H4 (cell line): ENCODE measurements at regions not wholly inside any gene's neighbourhood (a gene's known extent, or its start where the extent isn't known, plus 50 kb on each side); places are given as distances from the start of the nearest gene placed in this dataset.

Source experiments
- DNase-seq: peaks from one replicate; pipeline ENCODE4 v3.0.0-alpha.2; 2015; ENCODE audit warnings: low spot score

DNA sequence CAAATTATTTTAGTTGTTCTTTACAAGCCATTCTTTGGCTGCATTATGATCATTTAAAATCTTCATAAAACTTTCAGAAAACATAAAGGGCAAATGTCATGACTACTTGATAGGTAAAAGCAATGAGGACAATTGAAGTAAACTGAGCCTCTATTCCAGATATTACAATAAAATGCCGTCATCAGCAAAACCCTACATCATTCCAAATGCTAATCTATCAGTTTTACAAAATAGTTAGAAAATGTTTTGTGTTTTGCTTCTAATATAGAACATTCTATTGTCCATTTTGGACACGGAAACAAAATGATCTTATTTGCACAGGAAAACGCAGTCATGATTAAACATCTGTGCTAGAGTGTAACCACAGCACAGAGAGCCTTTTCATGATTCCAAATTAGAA, 1330.6 kb upstream of the ADGRL3 start:
- no peak for DNase-seq

DNA sequence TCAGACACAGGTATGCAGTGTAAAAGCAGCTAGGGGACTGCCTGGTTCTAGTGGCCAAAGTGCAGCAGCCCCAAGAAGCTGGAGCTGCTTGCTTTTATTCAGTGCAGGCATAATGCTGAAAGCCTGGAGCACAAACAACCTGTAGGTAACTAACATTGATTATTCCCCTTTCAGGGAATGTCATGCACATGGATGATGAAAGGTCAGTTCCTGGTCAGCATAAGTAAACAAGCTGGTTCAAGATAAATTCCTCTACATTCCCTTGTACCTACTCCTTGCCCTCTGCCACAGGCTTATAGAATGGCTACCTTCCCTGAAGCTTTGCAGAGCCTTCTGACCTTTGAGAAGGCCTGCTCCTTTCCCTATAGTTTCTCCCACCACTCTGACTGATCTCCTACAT, 1318.5 kb upstream of the ADGRL3 start:
- DNase-seq, result no peak

DNA sequence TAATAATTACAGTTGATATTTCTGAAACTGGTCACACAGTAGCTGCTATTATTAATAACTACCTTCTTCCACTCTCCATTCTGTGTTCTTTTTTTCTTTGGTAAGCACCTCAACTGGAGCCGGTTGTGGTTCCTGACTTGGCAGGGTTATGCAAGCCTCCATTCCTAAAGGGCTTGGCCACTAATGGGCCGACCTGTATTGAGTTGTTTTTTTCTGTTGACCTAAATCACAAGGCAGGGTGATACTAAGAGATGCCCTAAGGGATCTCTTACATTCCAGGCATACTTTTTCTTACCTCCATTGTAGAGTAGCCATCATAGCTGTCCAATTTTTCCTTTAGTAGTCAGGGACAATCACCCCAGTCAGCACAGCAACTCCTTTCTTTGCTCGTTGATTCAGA, 1295.8 kb upstream of the ADGRL3 start:
- no peak for DNase-seq

DNA sequence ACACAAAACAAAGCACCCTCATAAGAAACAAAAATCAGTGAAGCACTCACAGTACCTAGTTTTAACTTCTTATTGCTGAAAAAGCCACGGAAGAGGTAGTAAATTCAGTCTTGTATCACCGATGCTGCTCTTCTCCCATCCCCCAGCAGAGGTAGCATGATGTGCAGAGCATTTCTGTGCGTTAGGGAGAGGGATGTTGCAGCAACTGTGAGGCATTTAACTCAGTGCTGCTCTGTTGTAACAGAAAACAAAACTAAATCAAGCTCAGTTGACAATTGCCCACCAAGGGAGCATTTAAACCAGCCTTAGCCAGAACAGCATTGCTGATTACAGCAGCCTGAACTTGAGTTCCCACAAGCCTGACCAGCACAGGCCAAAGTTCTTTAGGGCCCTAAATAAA, 1279.7 kb upstream of the ADGRL3 start:
- no peak for DNase-seq

DNA sequence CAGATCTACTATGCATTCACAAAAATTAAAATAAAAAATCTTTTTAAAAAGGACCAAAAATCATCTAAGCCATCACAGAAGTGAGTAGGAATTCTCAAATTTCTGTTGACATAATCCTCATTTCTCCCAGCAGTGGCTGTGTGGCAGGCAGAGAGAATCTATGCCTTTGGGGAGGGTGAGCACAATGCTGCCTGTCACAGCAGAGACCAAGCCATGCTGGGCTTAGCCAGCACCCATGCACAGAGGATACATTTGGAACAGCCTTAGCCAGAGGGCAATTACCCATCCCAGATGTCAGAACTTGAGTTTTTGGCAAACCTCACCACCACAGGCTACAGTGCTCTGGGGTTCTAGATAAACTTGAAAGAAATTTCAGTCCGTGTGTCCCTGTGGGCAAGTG, 1274.8 kb upstream of the ADGRL3 start:
- DNase-seq, result no peak

DNA sequence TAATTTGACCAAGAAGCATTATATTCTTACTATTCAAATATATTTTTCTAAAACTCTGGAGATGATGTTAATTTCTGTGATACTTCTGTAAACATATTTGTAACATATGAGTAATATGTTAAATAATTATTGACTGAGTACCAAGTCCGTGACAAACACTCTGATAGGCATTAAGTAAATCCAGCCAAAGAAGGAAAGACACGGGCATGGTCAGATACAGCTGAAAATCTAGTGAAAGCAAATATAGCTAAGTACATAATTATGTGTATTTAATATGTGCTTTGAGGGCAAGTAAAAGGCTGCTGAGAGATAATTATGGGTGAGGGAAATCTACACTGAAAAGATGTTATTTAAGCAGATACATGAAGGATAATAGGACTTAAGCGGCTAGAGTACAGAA, 1263.6 kb upstream of the ADGRL3 start:
- DNase-seq, result no peak

DNA sequence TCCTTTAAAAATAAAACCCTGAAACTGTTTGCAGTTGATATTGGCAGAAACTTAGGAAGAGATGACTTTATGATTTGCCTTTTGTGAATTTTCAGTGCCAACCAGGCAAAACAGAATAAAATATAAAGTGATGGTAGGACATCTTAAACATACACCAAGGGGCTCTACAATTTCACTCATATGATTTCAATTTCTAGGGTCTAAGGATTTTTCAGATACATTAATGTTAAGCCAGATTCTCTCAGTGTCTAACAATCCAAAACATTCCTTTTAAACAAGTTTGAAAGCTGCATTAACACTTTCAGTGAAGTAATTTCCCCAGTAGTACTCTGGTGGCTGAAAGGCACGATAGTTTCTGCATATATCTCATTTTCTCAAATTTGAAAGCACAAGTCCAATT, 1262.0 kb upstream of the ADGRL3 start:
- DNase-seq, result no peak

DNA sequence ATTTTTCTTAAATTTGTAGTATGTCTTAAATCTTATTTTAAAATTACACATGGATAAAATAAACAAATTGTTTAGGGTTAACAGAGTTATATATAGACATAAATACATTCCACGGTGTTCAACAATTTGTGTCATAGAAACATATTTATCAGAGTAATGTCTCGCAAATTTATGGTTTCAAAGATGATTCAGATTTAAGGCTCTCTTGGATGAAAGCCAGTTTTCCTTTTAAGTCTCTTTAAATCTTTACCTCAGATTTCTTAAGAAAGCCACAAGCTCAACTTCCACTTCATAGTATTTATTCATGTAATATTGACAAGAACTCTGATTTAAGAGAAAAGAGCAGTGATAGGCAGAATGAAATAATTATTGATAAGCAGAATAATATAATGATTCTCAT, 1254.8 kb upstream of the ADGRL3 start:
- DNase-seq, result no peak

DNA sequence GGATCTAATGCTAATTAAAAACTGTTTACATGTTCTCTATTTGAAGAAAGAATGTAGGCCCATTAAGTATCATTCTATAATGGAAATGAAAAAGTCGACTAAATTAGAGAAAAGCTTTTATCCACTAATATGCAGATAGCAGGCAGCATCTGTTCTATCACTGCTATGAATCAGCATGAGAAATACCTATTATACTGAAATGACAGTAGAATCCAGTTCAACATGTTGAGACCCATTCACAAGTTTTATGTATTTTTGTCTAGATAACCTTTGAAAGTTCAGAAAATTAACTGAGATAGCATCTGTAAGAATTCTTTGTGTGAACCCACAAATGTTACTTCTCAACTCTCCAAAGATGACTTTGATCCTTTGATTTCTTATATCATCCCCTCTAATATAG, 1254.4 kb upstream of the ADGRL3 start:
- DNase-seq, result no peak

DNA sequence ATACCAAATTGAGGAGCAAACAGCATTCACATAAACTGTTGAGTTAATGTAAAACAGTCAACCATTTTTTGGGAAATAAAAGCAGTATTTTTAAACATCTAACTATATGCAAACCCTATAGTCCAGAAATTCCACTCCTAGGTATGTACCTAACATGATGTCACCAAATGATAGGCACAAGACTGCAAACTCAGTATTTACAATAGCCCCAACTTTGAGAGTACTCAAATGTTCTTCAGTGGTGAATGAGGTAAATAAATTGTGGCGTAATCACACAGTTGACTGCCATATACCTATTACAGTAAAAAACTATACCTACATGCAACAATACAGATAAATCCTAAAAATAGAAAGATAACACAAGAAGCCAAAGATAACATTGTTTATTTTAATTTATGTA, 1243.8 kb upstream of the ADGRL3 start:
- DNase-seq, result no peak

DNA sequence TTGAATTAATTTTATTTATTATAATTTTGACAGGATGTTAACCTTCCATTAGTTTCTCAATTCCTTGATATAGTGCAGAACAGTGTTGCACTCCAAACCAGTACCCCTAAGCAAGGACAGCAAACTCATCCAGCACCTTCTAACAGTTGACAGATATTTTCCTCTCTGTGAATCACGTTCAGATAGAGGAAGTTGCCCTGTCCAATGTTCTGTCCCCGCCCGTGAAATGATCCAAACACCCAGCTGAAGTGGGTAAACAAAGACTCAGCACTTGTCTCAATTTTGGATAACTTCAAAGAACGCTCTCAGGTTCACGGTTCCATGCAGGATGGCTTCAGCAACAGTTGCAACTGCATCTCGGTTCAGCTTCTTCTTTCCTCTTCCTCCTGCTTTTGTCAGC, 1240.0 kb upstream of the ADGRL3 start:
- DNase-seq, result no peak

DNA sequence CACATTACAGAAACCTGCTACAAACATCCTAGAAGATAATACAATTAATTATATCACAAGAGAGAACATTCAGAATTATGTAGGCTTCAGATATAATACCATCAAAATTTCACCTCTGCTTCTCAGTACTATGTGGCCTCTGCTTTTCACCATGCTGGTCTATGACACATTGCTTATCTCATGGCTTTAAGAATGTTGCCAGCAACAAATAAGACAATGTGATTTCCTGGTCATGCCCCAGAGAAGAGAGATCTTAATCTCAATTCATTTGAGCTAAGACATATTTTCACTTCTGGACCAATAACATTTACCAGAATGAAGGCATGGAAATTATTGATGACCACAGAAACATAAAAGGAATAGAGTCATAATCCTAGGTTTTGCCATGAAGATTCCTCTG, 1233.4 kb upstream of the ADGRL3 start:
- no peak for DNase-seq

DNA sequence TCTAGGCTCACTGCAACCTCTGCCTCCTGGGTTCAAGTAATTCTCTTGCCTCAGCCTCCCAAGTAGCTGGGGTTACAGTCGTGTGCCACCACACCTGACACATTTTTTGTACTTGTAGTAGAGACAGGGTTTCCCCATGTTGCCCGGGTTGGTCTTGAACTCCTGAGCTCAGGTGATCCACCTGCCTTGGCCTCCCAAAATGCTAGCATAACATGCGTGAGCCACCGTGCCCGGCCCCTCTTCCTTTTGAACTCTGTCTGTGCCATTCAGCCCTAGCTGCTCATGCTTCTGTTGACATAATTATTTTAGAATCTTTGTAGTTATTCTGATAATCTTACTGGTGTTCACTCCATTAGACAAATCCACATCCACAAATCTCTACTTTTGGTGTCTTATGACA, 1231.3 kb upstream of the ADGRL3 start:
- no peak for DNase-seq

DNA sequence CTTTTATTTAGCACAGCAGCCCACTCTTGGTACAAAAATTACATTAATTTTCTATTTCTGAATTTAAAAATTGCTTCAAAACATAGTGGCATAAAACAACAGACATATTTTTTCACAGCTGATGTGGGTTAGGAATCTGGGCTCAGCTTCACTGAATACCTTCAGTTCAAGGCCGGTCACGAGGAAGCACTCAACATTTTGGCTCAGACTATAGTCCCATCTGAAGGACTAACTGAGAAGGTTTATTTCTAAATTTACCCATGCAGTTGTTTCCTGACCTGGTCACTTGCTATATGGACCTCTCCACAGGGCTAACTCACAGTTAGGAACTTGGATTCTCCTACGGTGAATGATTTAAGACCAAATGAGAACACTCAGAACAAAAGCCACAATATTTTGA, 1230.2 kb upstream of the ADGRL3 start:
- DNase-seq, result no peak

DNA sequence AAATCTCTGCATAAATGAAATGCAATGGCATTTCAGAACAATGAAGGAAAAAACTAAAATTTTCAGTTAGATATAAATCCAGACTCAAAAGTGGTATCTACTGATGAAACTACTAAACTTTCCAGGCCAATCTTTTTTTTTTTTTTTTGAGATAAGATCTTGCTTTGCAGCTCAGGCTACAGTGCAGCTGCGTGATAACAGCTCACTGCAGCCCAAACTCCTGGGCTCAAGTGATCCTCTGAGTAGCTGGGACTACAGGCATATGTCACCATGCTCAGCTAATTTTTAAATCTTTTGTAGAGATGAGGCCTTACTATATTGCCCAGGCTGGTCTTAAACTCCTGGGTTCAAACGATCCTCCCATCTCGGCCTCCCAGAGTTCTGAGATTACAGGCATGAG, 1228.2 kb upstream of the ADGRL3 start:
- no peak for DNase-seq

DNA sequence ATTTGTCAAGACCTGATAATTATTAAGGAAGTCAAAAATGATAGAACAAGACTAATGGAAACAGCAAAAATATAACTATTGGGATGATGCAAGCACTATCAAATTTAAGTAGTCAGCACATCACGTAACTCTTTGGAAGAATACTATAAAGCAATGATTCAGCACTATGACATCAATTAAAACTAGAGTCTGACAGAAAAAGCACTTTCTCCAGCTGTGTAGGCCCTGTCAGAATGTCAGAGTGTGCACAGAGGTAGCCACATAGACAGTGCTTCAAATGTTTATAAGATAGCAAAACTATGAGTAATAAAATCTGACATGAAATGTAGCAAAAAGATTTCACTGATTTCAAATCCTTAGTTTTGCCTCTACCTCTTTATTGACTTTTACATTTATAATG, 1226.6 kb upstream of the ADGRL3 start:
- peak; percentile 14 for DNase-seq

DNA sequence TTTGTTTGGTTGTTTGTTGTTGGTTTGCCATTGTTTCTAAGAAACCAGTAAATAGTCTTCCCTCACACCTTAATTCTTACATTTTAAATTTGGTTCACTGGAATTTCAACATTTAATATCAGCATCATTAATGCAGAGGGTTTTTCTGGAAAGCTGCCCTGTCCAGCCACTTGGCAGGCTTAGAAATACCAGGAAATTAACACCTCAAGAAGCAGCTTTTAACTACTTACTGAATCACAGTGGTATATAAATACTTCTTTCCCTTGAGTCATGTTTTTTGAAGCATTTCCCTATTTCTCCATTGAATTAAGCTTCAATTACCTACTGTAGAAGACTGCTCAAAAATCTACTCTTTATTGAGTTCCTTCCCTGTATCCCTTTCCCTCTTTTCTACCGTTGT, 1221.1 kb upstream of the ADGRL3 start:
- DNase-seq, result no peak

DNA sequence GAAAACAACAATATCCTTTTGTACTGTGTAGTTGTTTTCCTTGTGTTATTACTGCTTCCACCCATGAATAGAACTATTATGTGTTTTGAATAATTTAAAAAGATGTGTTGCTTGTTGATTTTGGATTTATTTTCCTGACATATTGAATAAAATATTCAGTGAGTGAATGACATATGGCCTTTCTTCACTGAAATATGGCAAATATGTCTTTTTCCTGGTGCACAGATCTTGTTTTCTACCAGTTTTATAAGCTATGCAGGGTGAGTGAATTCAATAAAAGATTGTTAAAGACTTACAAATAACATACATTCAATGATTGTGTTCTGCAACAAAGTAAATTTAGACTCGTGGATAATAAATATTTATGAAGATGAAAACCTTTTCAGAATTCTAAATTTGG, 1216.3 kb upstream of the ADGRL3 start:
- DNase-seq, result no peak

DNA sequence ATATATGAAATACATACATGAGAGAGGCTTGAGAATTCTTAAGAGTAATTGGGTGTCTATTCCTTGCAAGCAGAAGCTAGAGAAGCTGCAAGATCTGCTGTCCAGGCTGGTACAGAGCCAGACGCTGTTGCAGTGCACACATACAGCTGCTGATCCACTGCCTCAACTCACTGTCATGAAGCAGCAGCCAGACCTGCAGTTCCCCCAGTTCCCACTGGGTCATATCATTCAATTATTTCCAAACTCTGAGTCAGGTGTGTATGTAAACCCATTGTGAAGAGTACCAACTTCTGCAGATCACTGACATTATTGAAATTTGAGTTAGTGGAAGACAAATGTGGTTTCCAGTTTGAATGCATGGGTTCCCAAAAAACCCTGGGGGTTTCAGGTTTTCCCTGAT, 1212.8 kb upstream of the ADGRL3 start:
- no peak for DNase-seq

DNA sequence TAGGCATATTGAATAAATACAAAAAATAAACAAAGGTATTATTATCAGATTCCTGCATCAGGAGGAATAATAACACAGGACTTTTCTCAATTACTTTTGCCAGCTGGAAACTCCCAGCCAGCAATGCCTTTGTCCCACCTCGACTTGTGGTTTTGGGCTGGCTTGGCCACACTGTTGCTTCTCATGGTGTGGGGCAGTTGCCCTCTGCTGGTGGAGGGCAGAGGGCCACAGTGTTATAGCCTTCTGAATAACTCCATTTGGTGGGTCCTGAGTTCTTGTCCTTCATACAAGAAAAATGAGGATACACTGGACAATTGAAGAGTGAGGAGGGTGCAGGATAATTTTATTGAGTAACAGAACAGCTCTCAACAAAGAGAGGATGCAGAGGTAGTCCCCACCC, 1206.0 kb upstream of the ADGRL3 start:
- DNase-seq, result no peak

DNA sequence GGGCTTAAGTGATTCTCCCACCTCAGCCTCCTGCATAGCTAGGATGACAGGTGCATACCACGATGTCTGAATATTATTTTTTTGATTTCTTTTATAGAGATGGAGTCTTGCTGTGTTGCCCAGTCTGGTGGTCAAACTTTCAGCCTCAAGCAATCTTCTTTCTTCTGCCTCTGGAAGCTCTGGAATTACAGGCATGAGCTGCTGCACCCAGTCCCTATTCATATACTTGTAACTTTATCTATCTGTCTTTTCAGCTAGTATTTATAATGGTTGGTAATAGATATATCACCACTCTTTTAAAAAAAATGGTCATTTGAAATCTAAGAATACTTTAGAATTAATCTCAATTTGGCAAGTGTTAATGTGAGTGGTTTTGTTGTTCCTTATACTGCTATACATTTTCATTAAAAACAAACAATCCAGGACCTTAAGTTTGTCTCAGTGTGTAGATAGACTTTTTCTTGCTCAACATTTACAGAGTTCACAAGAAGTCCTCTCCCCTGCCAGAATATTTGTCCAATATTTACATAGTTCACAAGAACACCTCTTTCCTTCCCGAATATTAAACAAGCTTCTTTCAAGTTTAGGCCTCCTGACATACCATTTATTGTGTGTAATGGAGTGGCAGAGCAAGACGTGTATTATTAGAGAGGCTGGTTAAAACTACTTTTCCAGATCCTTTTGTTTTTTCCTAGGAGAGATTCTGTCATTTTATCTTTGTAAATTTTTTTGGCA, 1197.4 kb upstream of the ADGRL3 start:
- DNase-seq, result no peak

DNA sequence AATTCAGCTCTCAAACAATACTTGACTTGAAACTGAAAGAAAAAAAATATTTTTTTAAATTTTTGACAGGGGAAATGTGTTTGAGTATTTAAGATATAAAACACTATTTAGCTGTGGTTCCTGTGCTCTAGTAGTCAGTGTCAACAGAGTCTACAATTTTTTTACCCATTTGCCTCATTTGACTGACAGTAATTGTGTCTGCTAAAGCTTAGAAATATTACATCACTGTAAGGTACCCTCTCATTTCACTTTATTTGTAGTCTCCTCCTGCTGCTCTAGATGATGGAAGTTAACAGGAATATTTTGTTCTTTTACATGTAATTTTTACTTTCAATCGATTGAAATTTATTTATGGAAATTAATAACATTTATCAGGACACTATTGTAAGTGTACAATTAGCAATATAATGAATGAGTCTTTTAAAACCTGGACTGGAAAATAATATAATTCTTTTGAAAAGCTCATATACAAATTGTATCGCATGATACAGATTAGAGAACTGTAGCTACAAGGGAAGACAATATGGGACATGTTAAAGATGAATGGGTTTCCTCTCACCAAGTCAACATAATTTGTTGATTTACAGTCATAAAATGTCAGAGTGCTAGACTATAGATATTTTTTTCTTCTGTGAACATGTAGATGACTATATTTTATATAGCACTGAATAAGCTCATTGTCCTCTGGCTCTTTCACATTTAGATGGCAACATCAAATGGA, 1186.5 kb upstream of the ADGRL3 start:
- no peak for DNase-seq

DNA sequence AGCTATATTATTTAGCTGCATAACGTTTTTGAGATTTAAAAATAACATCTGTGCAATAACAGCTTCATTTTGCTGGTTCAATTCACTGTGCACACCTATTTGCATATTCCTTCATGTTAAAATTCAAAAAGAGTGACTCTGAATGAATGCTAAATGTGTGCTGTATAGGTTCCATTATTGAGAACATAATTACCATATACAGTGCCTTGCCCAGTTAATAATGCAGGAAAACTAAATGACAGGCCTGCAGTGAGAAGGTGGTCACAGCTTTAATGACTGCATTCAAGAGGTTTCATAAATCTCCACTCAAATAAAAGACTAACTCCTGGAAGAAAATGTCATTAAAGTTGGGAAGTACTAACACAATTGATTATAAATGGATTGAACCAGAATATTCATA, 1183.2 kb upstream of the ADGRL3 start:
- DNase-seq, result no peak

DNA sequence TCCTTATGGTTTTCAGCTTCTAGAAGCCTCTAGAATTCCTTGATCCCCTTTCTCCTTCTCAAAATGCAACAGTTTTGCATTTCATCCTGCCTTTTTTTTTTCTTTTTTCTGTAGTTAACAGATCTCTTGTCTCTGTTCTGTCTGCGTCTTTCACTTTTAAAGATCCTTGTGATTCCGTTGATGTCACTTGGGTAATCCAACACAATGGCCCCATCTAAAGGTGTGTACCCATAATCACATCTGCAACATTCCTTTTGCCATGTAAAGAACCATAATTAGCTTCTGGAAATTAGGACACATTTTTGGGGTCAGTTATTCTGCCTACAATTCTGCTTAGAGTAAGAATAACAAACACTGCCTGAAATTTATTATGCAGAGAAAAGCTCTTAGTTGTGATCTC, 1180.9 kb upstream of the ADGRL3 start:
- no peak for DNase-seq
